CD4-positive, alpha-beta memory T cell (primary cell): ENCODE measurements at regions not wholly inside any gene's neighbourhood (a gene's known extent, or its start where the extent isn't known, plus 50 kb on each side); places are given as distances from the start of the nearest gene placed in this dataset.

ENCODE experiments used
- CTCF ChIA-PET: fragments of 350-600 bp; sonication (Branson Sonifier 250); formaldehyde crosslinking; loops from one replicate; lab custom pipeline; 2021; ENCODE audit warnings: inconsistent platforms; ENCODE audit not compliant: partially characterized antibody; lab: Charles Lee
- POLR2A ChIA-PET: fragments of 350-600 bp; sonication (Branson Sonifier 250); formaldehyde crosslinking; loops from one replicate; lab custom pipeline; 2021; ENCODE audit not compliant: partially characterized antibody; lab: Charles Lee
- DNase-seq, 5 donors: peaks; one replicate each; pipeline versions ENCODE4 v3.0.0 to v3.0.0-alpha.2; 2020 to 2022; ENCODE audit warnings: mixed read lengths in 1 of 5
- H3K27ac ChIP-seq: one replicate; pipeline ENCODE4 v1.7.0; 2013; ENCODE audit warnings: low read depth, low read length
- H3K27me3 ChIP-seq: 2 replicates; pipeline ENCODE4 v1.7.0; 2013; ENCODE audit warnings: mild to moderate bottlenecking, low read length, moderate library complexity; ENCODE audit not compliant: insufficient read depth
- H3K36me3 ChIP-seq: 2 replicates; pipeline ENCODE4 v1.7.0; 2013; ENCODE audit warnings: mild to moderate bottlenecking, low read length, moderate library complexity; ENCODE audit not compliant: insufficient read depth
- H3K4me1 ChIP-seq: 2 replicates; pipeline ENCODE4 v1.7.0; 2013; ENCODE audit warnings: mild to moderate bottlenecking, low read length, moderate library complexity; ENCODE audit not compliant: insufficient read depth
- H3K4me3 ChIP-seq, 2 donors: one replicate each; pipeline ENCODE4 v1.7.0; 2013; ENCODE audit warnings: low read length in 2 of 2, mild to moderate bottlenecking in 1 of 2
- H3K9me3 ChIP-seq, 2 donors: one replicate each; pipeline ENCODE4 v1.7.0; 2013; ENCODE audit warnings: low read length in 2 of 2, control low read depth in 1 of 2; ENCODE audit not compliant: control insufficient read depth in 1 of 2
- H3K27ac Mint-ChIP-seq, 7 donors: one replicate each; pipeline ENCODE4 v1.8.0; 2020 to 2021; ENCODE audit warnings: mixed read lengths in 7 of 7, mild to moderate bottlenecking in 6 of 7, inconsistent platforms in 3 of 7, moderate library complexity in 3 of 7
- H3K27me3 Mint-ChIP-seq, 2 donors: one replicate each; pipeline ENCODE4 v1.8.0; 2020 to 2021; ENCODE audit warnings: mixed read lengths in 2 of 2
- H3K36me3 Mint-ChIP-seq, 2 donors: one replicate each; pipeline ENCODE4 v1.8.0; 2020 to 2021; ENCODE audit warnings: mixed read lengths in 2 of 2, inconsistent platforms in 1 of 2, mild to moderate bottlenecking in 1 of 2
- H3K4me1 Mint-ChIP-seq, 4 donors: one replicate each; pipeline ENCODE4 v1.8.0; 2020 to 2021; ENCODE audit warnings: mixed read lengths in 4 of 4, mild to moderate bottlenecking in 1 of 4
- H3K4me3 Mint-ChIP-seq, 8 donors: one replicate each; pipeline ENCODE4 v1.8.0; 2020 to 2021; ENCODE audit warnings: mixed read lengths in 8 of 8, mild to moderate bottlenecking in 7 of 8, moderate library complexity in 6 of 8, inconsistent platforms in 3 of 8
- H3K9me3 Mint-ChIP-seq, 8 donors: one replicate each; pipeline ENCODE4 v1.8.0; 2020 to 2021; ENCODE audit warnings: mixed read lengths in 8 of 8, mild to moderate bottlenecking in 5 of 8, inconsistent platforms in 3 of 8, moderate library complexity in 1 of 8
- intact Hi-C: fragments of 100-400 bp; cut with micrococcal nuclease; formaldehyde crosslinking; loops from one replicate; pipeline ENCODE4 v1.15.1; 2023

DNA sequence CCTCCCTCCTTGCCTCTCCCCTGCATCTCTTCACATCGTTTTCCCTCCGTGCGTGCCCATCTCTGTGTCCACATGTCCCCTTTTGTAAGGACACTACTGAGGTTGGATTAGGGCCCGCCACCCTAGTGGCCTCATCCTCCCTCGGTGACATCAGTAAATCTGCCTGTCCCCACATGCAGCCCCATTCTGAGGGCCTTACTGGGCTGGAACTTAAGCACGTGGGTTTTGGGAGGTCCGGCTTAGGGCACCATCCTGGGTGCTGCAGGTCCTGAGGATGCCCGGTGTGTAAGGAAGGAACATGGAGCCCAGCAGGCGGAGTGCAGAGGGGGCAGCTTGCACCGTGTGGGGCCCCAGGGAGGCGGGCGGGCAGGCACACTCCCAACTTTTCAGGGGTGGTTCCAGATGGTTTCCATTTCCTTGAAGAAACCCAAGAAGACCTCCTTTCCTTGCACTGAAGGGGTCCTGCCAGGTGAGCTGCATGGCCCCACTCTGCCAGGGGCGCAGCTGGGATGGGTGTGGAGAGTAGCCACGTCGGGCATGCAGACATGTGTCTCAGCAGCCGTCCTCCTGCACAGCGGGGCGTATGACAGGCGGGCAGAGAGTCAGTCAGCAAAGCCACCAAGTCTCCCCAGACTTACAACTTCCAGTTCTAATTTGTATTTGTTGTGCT is 329.9 kb downstream of the QKI start:
- ChIA-PET POLR2A (no interaction called here), CTCF (no interaction called here)
- H3K27ac Mint-ChIP-seq = no peak overlapping the region
- H3K27me3 ChIP-seq = no peaks in the 10 kb centered on the region
- DNase-seq = no peak
- no peak overlapping the region for H3K27ac ChIP-seq
- peaks cover 2 to 10% of the 10 kb centered on the region in 2 donors for H3K27me3 Mint-ChIP-seq
- peaks cover 0 to under 1% (median 0%) of the 10 kb centered on the region in 4 donors for H3K4me1 Mint-ChIP-seq
- intact Hi-C loops = no loop called here
- no peaks in the 10 kb centered on the region for H3K36me3 Mint-ChIP-seq
- H3K4me3 ChIP-seq = no peak overlapping the region
- peaks cover 0 to 3% (median 0%) of the 10 kb centered on the region in 8 donors for H3K9me3 Mint-ChIP-seq
- H3K4me1 ChIP-seq = no peaks in the 10 kb centered on the region
- no peaks in the 10 kb centered on the region for H3K9me3 ChIP-seq
- H3K4me3 Mint-ChIP-seq = no peak overlapping the region
- no peaks in the 10 kb centered on the region for H3K36me3 ChIP-seq

DNA sequence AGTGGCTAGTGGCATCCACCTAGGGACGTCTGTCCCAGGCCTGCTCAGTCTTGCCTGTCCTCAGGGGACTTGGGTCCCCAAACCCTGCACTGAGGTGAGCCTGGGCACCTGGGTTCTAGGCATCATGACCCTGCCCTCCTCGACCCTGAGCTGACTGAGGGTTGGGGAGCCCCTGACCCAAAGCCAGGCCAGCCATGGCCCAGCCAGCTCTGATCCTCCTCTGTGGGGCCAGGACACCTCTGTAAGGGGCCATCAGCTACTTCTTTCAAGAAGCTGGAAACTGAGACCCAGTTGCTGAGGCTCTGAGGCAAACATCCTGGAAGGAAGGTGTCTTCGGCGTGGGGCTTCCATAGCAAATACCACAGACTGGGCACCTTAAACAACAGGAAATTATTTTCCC is 329.3 kb downstream of the QKI start:
- H3K27ac ChIP-seq = no peak overlapping the region
- H3K9me3 ChIP-seq = no peaks in the 10 kb centered on the region
- POLR2A ChIA-PET = no interaction called here
- no peaks in the 10 kb centered on the region for H3K27me3 ChIP-seq
- no peak overlapping the region for H3K27ac Mint-ChIP-seq
- H3K36me3 Mint-ChIP-seq = no peaks in the 10 kb centered on the region
- DNase-seq = no peak
- intact Hi-C loops = no loop called here
- no peaks in the 10 kb centered on the region for H3K4me1 ChIP-seq
- H3K4me1 Mint-ChIP-seq = no peaks in the 10 kb centered on the region
- H3K4me3 ChIP-seq = no peak overlapping the region
- CTCF ChIA-PET = no interaction called here
- H3K27me3 Mint-ChIP-seq = peaks cover 2 to 7% of the 10 kb centered on the region in 2 donors
- H3K4me3 Mint-ChIP-seq = no peak overlapping the region
- no peaks in the 10 kb centered on the region for H3K36me3 ChIP-seq
- H3K9me3 Mint-ChIP-seq = peaks cover 0 to 3% (median 0%) of the 10 kb centered on the region in 8 donors

DNA sequence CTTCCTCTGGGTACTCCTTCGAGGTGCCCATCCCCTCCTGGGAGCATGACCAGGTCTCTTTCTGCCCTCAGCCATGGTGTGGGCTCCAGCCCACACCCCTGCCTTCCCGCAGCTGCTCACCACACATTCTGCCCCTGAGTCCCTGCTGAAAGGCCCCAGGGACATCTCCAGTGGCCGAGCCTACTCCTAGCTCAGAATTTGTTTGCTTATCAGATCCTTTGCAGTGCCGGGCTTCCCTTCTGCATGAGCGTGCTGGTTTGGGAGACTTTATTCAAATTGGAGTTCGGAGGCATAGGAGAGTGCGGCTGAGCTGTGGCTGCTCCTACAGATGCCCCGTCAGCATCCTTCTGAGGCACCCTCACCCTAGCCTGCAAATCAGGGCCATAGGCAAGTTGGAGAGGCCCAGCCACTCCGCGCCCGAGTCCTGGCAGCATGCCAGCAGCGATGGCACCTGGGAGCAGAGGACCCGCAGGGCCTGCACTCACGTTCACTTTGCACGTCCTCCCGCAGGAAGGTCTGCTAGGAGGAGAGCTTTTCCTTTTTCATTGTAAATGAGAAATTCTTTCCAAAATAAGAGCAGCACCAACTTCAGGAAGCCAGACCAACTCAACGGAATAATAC is 327.3 kb downstream of the QKI start:
- Histone ChIP-seq H3K36me3 (no peaks in the 10 kb centered on the region), H3K4me1 (no peaks in the 10 kb centered on the region), H3K27me3 (no peaks in the 10 kb centered on the region), H3K4me3 (no peak overlapping the region), H3K9me3 (no peaks in the 10 kb centered on the region), H3K27ac (no peak overlapping the region)
- H3K9me3 Mint-ChIP-seq = no peaks in the 10 kb centered on the region
- CTCF ChIA-PET = no interaction called here
- intact Hi-C loops = no loop called here
- no peak overlapping the region for H3K27ac Mint-ChIP-seq
- no peaks in the 10 kb centered on the region for H3K4me1 Mint-ChIP-seq
- no peaks in the 10 kb centered on the region for H3K36me3 Mint-ChIP-seq
- peaks cover 2 to 7% of the 10 kb centered on the region in 2 donors for H3K27me3 Mint-ChIP-seq
- no peak for DNase-seq
- no peak overlapping the region for H3K4me3 Mint-ChIP-seq
- POLR2A ChIA-PET = no interaction called here

DNA sequence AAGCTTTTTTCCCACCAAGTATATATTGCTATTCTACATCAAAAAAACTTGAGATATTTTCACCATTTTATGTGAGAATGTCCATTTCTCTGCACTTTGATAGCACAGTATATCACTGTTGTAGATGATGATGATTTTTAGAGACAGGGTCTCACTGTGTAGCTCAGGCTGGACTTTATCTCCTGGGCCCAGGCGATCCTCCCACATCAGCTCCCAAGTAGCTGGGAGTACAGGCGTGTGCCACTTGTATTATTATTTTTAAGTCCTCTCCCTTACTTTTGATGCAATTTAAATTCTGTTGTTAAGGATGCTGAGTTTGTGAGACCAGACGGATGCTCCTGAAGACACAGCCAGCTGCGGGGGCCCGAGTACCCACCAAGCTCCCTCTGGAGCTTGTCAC is 326.8 kb downstream of the QKI start:
- ChIA-PET POLR2A (no interaction called here), CTCF (no interaction called here)
- Histone ChIP-seq H3K36me3 (no peaks in the 10 kb centered on the region), H3K4me3 (no peak overlapping the region), H3K27ac (no peak overlapping the region), H3K27me3 (no peaks in the 10 kb centered on the region), H3K9me3 (no peaks in the 10 kb centered on the region), H3K4me1 (no peaks in the 10 kb centered on the region)
- no peak for DNase-seq
- no peaks in the 10 kb centered on the region for H3K4me1 Mint-ChIP-seq
- no peaks in the 10 kb centered on the region for H3K9me3 Mint-ChIP-seq
- no peak overlapping the region for H3K4me3 Mint-ChIP-seq
- peaks cover 2 to 7% of the 10 kb centered on the region in 2 donors for H3K27me3 Mint-ChIP-seq
- H3K36me3 Mint-ChIP-seq = no peaks in the 10 kb centered on the region
- no peak overlapping the region for H3K27ac Mint-ChIP-seq
- intact Hi-C loops = no loop called here

DNA sequence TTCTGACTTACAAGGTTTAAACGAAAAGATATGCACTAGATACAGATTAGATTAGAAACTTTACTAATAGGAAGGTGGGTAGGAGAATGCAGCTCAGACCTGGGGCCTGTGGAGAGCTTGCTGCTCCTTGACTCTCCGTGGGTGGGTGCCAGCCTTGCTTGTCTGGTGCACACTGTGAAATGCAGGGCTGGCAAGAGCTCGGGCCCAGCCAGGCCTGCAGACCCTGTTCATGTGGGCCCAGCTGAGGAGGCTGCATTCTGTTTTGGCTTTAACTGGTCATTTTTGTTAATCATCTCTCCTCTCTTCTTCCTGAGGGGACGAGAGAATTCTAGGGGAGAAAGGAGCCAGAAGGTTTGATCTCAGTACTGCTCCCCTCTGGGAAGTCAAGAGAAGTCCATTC is 325.4 kb downstream of the QKI start:
- intact Hi-C loops = no loop called here
- Mint-ChIP-seq H3K4me3 (no peak overlapping the region), H3K9me3 (no peaks in the 10 kb centered on the region), H3K27me3 (peaks cover 2 to 4% of the 10 kb centered on the region in 2 donors), H3K36me3 (no peaks in the 10 kb centered on the region), H3K4me1 (no peaks in the 10 kb centered on the region), H3K27ac (no peak overlapping the region)
- H3K27ac ChIP-seq = no peak overlapping the region
- ChIA-PET CTCF (no interaction called here), POLR2A (no interaction called here)
- no peaks in the 10 kb centered on the region for H3K27me3 ChIP-seq
- no peaks in the 10 kb centered on the region for H3K36me3 ChIP-seq
- H3K9me3 ChIP-seq = no peaks in the 10 kb centered on the region
- no peak for DNase-seq
- no peak overlapping the region for H3K4me3 ChIP-seq
- no peaks in the 10 kb centered on the region for H3K4me1 ChIP-seq

DNA sequence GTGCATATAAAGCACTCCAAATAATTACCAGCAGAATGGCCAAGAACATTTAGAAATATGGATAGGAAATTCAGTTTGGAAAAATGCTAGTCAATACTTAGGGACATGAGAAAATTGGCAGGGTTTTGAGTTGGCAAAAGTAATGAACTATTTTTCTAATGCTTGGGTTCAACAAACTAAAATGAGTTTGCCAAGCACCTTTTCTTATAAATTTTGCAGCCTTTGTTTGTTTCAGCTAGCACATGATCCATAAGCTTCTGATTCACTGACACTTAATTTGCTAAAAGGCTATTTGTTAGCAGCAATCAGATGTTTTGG is 324.8 kb downstream of the QKI start:
- no peak for DNase-seq
- POLR2A ChIA-PET = no interaction called here
- H3K4me1 Mint-ChIP-seq = no peaks in the 10 kb centered on the region

DNA sequence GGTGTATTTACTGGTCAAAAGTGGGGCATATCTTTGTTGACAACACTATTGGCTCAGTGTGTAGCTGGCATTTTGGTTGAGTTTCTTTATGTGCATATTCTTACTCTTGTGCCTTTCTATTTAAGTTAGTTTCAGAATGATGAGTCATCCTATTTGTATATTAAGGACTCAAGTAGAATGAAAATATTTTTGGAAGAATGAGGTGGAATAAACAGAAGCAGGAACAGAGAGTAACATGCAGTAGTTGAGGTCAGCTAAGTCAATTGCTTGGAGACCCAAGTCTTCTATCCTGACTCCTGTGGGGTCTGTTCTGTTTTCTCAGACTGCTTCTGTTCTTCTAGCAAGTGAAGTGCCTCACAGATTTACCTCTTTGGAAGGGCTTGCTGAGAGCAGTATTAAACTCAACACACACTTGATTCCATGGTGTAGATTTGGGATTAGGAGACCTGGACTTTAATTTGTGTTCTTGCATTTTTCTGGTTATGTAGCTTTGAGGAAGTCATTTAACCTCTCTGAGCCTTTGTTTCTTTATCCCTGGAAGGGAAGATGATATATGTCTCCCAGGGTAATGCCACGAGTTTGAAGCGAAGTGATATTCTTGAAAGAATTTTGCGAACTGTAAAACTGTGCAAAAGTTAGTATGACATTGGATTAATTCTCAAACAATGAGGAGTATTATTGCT is 324.3 kb downstream of the QKI start:
- H3K27ac ChIP-seq = no peak overlapping the region
- ChIA-PET POLR2A (no interaction called here), CTCF (no interaction called here)
- intact Hi-C loops = no loop called here
- no peak overlapping the region for H3K4me3 Mint-ChIP-seq
- no peak overlapping the region for H3K27ac Mint-ChIP-seq
- H3K36me3 Mint-ChIP-seq = no peaks in the 10 kb centered on the region
- no peaks in the 10 kb centered on the region for H3K27me3 ChIP-seq
- H3K4me3 ChIP-seq = no peak overlapping the region
- H3K4me1 ChIP-seq = no peaks in the 10 kb centered on the region
- no peaks in the 10 kb centered on the region for H3K4me1 Mint-ChIP-seq
- H3K36me3 ChIP-seq = no peaks in the 10 kb centered on the region
- H3K27me3 Mint-ChIP-seq = peaks cover 2 to 4% of the 10 kb centered on the region in 2 donors
- no peaks in the 10 kb centered on the region for H3K9me3 Mint-ChIP-seq
- H3K9me3 ChIP-seq = no peaks in the 10 kb centered on the region
- DNase-seq = no peak

More for the DNA sequence above, 324.8 kb downstream of the QKI start:
- intact Hi-C loops = no loop called here
- no peaks in the 10 kb centered on the region for H3K27me3 ChIP-seq
- Mint-ChIP-seq H3K36me3 (no peaks in the 10 kb centered on the region), H3K9me3 (no peaks in the 10 kb centered on the region), H3K27ac (no peak overlapping the region), H3K27me3 (peaks cover 2 to 4% of the 10 kb centered on the region in 2 donors), H3K4me3 (no peak overlapping the region)
- no peaks in the 10 kb centered on the region for H3K4me1 ChIP-seq
- no peaks in the 10 kb centered on the region for H3K9me3 ChIP-seq
- H3K36me3 ChIP-seq = no peaks in the 10 kb centered on the region
- H3K4me3 ChIP-seq = no peak overlapping the region
- CTCF ChIA-PET = no interaction called here
- H3K27ac ChIP-seq = no peak overlapping the region
